ENCODE measurements at regions not wholly inside any gene's neighbourhood (a gene's known extent, or its start where the extent isn't known, plus 50 kb on each side); places are given as distances from the start of the nearest gene placed in this dataset.
"Not testable (repeated sequence)": the region's sequence is repeated elsewhere in the genome, so short reads cannot be mapped to it uniquely, and the experiment has no call there.

DNA sequence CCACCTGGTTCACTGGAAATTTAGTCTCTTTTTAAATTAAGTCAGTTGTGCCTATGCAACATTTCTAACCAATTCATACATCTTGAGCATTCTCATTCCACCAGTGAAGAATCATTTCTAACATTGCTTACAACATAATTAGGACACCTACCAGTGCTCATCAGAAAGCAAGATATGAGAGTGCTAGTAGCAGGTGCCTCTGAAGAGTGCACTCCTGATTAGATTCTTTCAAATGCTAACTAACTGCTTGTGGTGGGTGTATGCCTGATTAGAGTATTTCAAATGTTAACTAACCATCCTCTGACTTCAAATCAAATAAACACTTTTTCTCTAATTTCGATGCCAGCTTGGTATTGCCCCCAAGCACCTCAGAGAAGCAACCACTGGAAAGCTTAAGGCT lies 124.3 kb upstream of the DNAJC10 start:
- intact Hi-C loops (cut with DNase I), result loop anchor here in 1 of 2 donors (1.0 kb wide), 1 partner anchor 29 kb away; no protein-coding TSS in a partner anchor
- DNase-seq (ENCODE audit: low spot score), result no peak

DNA sequence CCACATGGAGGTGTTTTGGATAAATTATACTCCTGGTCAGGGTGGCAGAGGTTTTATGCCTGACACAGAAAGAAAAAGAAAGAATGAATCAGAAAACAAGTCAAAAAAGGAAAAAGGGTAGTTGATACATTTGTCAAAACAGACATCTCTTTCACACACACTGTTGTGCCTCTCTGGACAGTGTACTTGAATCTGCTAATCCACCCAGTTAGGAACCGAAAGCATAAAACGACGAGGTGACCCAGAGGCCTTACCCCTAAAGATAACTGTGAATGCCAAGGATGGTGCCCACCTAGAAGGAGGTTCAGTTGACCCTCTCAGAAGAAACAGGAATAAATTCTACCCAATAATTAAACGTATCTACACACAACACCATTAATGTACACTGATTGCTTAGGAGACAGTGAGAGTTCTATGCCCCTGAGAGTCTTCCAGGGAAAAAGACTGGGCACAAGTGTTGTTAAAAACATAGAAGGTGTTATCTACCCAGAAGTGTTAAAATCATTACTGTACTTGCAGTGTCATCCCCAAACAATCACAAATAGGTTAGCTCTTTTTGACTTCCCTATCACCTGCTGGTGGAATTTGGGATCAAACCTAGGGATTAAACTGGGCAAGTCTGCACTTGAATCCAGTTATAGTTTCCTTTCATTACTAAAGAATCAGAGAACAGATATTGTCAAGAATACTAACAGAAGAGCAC lies 123.2 kb upstream of the DNAJC10 start:
- intact Hi-C loops (cut with DNase I), result no loop called here
- no peak for DNase-seq (ENCODE audit: low spot score)

DNA sequence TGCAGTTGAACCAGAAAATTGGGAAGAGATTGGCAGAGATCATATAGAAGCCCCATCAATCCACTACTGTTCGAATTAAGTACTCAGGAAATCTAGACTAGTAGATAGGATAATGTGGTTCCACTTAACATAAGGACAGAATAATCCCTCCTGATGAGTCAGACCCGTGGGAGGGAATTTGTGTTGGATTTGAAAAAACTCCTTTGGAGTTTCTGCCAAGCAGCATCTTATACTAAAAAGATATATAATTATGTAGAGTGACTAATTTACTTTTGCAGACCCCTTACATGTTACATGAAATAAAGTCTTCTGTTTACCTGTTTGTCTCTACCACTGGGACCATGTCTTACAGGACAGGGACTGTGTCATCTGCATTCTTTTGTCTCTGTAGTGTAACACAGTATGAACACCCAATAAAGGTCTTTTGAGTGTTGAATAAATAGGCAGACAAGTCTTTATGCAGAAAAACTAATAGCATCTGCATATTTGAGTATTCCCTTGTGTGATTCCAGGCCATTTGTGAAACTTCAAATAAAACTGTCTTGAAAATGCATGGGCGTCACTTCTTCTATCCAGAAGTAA lies 122.6 kb upstream of the DNAJC10 start:
- no peak for DNase-seq (ENCODE audit: low spot score)
- intact Hi-C loops (cut with DNase I), result no loop called here

DNA sequence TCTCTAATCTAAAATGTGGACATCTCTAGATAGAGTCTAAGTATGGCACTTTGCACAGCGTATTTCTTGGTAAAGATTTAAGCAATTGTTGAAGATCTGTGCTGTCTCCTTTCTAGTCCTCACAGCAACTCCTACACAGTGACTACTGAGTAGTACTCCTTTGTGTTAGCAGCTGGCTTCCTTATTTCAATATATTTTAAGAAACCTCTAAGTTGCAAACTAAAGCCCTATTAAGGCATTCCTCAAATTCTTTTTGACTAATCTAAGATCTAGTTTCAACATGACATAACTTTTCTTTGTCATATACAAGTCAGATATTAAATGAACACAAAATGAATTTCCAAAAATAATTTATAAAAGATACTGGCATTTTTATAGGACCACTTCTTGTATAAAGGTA lies 121.8 kb upstream of the DNAJC10 start:
- intact Hi-C loops (cut with DNase I), result no loop called here
- DNase-seq (ENCODE audit: low spot score), result no peak

DNA sequence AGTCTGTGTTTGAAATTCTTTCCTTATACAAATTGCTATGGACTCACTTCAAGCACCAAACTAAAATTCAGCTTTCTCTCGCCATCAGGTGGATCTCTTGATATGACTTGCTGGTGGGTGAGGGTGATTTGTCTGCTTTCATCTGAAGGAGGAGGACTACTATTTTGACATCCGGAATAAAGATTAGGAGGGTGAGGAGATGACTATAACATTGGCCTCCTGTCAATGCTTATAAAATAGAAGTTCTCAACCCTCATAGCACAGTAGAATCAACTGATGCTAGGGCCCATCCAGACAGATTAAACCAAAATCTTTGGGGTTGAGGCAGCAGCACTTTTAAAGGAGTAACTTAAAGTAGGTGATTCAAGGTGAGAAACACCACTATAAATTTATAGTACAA lies 120.4 kb upstream of the DNAJC10 start:
- DNase-seq (ENCODE audit: low spot score), result no peak
- intact Hi-C loops (cut with DNase I), result no loop called here

GRCh38 chr2:182597570-182598295 lies 118.3 kb upstream of the DNAJC10 start:
- DNase-seq (ENCODE audit: low spot score), result no peak
- intact Hi-C loops (cut with DNase I), result no loop called here

- no peak for DNase-seq (ENCODE audit: low spot score)
- intact Hi-C loops (cut with DNase I), result no loop called here
Measured at GRCh38 chr2:182598626-182599025, 117.4 kb upstream of the DNAJC10 start.

GRCh38 chr2:182605166-182605565 lies 110.9 kb upstream of the DNAJC10 start:
- intact Hi-C loops (cut with DNase I), result no loop called here

DNA sequence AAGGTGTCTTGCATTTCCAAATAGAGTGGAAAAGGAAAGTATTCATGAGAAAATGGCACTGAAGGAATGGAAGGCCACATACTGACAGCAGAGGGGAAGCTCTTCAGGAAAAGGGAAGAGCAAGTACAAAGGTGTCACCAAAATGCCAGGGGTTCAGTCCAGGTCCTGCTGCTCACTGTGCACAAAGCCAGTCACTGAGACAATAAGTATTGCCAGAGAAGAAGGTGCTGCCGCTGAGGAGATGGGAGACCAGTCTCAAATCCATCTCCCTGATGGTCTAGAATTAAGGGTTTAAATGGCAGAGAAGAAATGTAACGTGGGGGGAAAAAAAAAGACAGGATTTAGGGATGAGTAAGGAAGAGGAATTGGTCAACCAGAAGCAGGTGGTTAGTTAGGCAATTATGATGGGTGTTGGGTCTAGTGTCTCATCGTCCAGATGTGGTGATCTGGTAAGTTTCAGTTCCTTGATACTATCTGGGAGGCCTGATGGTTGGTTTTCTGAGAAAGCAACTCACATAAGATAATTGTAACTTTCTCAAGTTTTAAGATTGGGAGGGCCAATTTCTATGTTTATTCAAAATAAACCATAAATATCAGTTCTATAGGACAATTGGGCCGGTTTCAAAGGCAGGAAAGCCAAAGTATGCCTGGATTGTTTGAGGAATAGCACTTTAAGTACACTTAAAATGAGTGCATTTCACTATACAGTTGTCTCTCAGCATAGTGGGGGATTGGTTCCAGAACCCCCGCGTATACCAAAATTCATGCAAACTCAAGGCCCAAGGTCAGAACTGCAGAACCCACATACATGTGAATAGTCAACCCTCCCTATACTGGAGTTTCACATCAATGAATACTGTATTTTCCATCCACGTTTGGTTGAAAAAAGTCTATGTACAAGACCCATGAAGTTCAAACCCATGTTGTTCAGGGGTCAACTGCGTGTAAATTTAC lies 109.1 kb upstream of the DNAJC10 start:
- intact Hi-C loops (cut with DNase I), result no loop called here
- DNase-seq (ENCODE audit: low spot score), result no peak

More at GRCh38 chr2:182605166-182605565, 110.9 kb upstream of the DNAJC10 start:
- DNase-seq (ENCODE audit: low spot score), result no peak

DNA sequence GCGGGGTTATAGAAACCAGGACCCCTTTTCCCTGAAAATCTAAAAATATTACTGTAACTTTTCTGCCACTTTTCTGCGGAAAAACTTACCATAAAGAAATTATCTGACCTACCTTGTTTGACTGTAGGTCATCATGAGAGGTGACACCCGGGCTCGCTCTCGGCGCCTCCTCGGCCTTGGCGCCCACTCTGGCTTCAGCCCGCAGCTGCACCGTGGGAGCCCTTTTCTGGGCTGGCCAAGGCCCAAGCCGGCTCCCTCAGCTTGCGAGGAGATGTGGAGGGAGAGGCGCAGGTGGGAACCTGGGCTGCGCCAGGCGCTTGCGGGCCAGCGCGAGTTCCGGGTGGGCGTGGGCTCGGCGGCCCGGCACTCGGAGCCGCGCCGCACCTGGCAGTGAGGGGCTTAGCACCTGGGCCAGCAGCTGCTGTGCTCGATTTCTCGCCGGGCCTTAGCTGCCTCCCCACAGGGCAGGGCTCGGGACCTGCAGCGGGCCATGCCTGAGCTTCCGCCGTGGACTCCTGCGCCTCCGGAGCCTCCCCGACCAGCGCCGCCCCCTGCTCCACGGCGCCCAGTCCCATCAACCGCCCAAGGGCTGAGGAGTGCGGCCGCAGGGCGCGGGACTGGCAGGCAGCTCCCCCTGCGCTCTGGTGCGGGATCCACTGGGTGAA lies 107.7 kb upstream of the DNAJC10 start:
- DNase-seq (ENCODE audit: low spot score), result no peak

GRCh38 chr2:182609005-182609404 lies 107.1 kb upstream of the DNAJC10 start:
- intact Hi-C loops (cut with DNase I); DNase-seq (ENCODE audit: low spot score): not testable (repeated sequence)

More for the DNA sequence above, 107.7 kb upstream of the DNAJC10 start:
- intact Hi-C loops (cut with DNase I), result no loop called here

GRCh38 chr2:182610231-182610630 lies 105.8 kb upstream of the DNAJC10 start:
- no peak for DNase-seq (ENCODE audit: low spot score)
- intact Hi-C loops (cut with DNase I), result no loop called here

- no peak for DNase-seq (ENCODE audit: low spot score)
- intact Hi-C loops (cut with DNase I), result no loop called here
Measured at GRCh38 chr2:182611009-182611408, 105.0 kb upstream of the DNAJC10 start.

- DNase-seq (ENCODE audit: low spot score), result no peak
Measured at GRCh38 chr2:182615036-182615435, 101.0 kb upstream of the DNAJC10 start.

GRCh38 chr2:182616471-182617393 lies 99.3 kb upstream of the DNAJC10 start:
- intact Hi-C loops (cut with DNase I), result no loop called here

More at GRCh38 chr2:182615036-182615435, 101.0 kb upstream of the DNAJC10 start:
- intact Hi-C loops (cut with DNase I), result no loop called here

DNA sequence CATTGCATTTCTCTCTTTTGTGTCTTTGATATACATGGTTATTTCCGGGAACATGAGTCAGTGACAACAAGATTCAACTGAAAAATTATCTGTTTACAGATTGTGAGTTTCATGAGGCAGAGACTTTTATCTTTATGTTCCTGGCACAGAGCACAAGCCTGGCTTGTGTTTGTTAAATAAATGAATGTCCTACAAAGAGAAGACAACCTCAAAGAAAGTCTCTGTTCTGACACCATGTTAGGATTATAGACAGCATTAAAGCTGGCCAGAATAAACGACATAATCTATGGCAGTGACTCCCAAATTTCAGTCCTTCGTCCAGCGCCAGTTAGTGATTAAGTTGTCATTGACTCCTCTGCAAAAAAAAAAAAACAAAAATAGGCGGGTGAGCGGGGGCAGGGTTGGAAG lies 97.4 kb upstream of the DNAJC10 start:
- DNase-seq (ENCODE audit: low spot score), result no peak
- intact Hi-C loops (cut with DNase I), result no loop called here

More at GRCh38 chr2:182616471-182617393, 99.3 kb upstream of the DNAJC10 start:
- DNase-seq (ENCODE audit: low spot score), result no peak

DNA sequence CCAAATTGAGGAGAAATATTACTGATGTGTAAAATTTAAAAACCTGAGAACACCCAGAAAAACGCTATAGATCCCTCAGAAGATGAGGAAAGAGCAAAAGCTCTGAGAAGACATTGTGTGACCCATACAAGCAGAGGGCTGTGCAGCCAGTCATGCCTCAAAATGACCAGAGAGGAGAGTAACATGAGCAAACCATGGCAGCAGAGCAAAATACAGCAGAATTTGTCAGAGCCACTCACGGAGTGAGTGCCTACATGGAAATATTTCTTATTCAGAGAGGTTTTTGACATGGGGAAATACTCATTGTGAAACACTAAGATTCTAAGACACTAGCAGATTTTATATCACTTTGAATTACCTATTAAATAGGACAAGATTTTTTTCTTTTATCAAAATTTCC lies 96.8 kb upstream of the DNAJC10 start:
- DNase-seq (ENCODE audit: low spot score), result no peak
- intact Hi-C loops (cut with DNase I), result no loop called here

- DNase-seq (ENCODE audit: low spot score), result no peak
- intact Hi-C loops (cut with DNase I), result no loop called here
Measured at GRCh38 chr2:182621191-182621590, 94.9 kb upstream of the DNAJC10 start.

Measured in posterior vena cava (tissue), 2 donors.